CD4-positive, alpha-beta T cell treated with Interleukin-12 subunit alpha and Interleukin-12 subunit beta, for 1 hour (primary cell): ENCODE measurements at regions not wholly inside any gene's neighbourhood (a gene's known extent, or its start where the extent isn't known, plus 50 kb on each side); places are given as distances from the start of the nearest gene placed in this dataset.

Experiments used
- DNase-seq: peaks from one replicate; pipeline ENCODE4 v3.0.0-alpha.2; 2020

- no peak for DNase-seq
These were observed 263.1 kb upstream of the FAR2 start for GRCh38 chr12:28885928-28886327.

DNA sequence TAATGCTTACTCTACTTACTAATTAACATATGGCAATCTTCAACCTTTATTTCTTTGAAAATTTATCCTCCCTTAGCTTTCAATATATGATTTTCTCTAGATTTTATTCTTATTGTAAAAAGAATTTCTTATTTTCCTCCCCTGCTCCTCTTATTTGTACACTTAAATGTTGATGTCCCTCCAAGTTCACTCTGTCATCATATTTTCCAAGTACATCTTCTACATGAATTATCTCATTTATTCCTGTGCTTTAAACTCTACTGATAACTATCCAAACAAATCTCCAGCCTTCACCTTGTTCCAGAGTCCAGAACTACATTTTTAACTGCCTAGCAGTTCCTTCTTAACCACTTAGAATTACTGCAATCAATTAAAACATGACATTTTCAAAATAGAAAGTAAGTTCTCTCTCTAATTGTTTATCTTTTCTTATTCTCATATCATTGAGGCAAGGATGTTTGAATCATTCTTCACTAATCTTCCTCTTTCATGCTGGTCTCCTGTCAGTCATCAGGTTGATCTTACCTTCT is 261.6 kb upstream of the FAR2 start:
- DNase-seq: no peak

- DNase-seq: no peak
These were observed 258.4 kb upstream of the FAR2 start for GRCh38 chr12:28890664-28891063.

GRCh38 chr12:28891126-28891525 is 258.0 kb upstream of the FAR2 start:
- no peak for DNase-seq

- no peak for DNase-seq
These were observed 255.7 kb upstream of the FAR2 start for GRCh38 chr12:28893365-28893764.

GRCh38 chr12:28893856-28894255 is 255.2 kb upstream of the FAR2 start:
- no peak for DNase-seq

DNA sequence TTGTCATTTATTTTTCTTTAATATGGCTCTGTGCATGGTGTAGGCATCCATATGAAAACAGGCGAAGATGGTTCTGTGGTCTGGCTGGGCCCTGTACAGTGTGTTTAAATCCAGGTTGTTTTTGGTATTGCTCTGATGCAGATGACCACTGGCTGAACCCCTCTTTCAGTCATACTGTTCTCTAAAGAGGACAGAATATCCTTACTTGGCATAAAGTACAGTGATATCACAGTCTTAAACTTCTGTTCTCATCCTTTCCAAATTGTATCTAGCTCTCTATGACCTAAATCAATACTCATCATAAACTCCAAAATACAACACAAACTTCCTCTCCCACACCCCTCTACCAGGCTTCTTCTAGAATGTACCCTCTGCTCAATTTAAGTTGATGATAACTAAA is 252.7 kb upstream of the FAR2 start:
- no peak for DNase-seq

GRCh38 chr12:28898038-28898437 is 251.0 kb upstream of the FAR2 start:
- DNase-seq: no peak

DNA sequence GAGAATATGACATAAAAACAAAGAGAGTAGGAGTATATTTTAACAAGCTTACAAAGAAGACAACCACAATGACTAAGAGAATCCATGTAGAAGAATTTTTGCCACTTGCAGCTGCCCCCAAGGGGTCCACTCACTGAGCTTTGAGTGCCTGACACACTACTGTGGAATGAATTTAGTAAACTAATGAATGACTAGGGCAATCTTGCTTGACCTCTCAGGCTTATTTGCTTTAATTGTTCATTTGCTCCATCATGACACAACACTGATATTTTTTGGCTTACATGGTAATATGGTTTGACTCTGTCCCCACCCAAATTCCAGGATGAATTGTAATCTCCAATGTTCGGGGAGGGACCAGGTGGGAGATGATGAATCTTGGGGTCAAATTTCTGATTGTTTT is 249.1 kb upstream of the FAR2 start:
- no peak for DNase-seq

DNA sequence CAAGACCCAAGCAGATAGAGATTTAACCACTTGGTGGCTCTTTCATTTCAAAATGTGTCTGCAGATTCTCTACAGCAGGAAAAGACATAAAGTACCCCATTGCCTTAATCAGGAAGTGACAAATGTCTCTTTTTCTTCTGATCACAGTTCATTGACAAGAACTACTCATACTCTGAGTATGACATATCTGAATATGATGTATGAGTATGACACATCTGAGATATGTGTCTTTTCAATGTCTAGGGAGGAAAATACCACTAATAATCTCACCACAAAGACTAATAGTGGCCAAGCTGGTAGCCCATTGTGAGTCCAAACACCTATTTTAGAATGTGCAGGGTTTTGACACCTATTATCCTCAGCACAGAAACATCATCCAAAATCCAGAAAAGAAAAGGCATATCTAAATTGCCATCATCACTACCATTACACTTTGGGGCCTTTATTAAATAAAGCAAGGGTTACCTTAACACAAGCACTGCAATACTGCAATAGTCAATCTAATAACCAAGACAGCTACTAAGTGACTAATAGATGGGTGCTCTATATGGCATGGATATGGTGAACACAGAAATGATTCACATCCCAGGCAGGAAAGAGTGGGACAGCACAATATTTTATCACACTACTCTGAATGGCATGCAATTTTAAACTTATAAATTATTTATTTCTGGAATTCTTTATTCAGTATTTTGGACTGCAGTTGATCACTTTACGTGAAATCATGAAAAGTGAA is 243.7 kb upstream of the FAR2 start:
- DNase-seq: no peak

DNA sequence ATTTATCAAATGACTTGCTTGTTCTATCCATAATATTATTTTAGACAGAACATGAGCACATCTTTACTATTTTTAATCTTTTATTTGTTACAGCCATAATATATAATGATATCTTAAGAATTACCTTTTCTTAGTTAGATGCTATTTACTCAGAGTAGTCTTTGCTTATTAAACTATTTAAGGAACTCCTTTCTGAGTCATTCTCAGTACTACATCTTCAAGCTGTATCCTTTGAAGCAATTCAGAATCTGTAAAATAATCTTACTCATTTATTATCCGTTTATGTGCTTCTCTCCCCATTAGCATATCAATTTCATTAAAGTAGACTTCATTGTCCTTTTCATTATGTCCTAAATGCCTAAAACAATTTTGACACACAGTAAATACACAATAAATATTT is 240.4 kb upstream of the FAR2 start:
- DNase-seq: no peak

GRCh38 chr12:28909291-28909690 is 239.8 kb upstream of the FAR2 start:
- no peak for DNase-seq

- no peak for DNase-seq
These were observed 223.2 kb upstream of the FAR2 start for GRCh38 chr12:28925719-28926376.

- DNase-seq: no peak
These were observed 218.4 kb upstream of the FAR2 start for GRCh38 chr12:28930704-28931103.

- no peak for DNase-seq
These were observed 215.9 kb upstream of the FAR2 start for GRCh38 chr12:28933176-28933575.

- DNase-seq: no peak
These were observed 215.1 kb upstream of the FAR2 start for GRCh38 chr12:28933864-28934527.

DNA sequence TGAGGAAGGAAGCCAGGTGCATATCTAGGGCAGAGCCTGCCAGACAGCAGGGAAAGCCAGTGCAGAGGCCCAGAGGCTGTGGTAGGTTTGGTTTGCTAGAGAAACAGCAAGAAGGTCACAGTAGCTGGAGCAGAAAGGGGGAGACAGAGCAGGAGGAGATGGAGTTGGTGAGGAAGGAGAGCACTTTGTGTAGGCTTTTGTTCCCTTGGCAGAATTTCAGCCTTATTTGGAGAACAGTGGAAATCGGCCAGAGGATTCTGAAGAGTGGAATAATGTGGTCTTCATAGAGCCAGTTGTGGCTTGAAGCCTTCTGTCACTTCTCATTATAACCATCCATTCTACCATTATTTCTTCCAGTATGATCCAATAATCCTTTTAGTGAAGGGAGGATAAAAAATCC is 212.9 kb upstream of the FAR2 start:
- DNase-seq: no peak

DNA sequence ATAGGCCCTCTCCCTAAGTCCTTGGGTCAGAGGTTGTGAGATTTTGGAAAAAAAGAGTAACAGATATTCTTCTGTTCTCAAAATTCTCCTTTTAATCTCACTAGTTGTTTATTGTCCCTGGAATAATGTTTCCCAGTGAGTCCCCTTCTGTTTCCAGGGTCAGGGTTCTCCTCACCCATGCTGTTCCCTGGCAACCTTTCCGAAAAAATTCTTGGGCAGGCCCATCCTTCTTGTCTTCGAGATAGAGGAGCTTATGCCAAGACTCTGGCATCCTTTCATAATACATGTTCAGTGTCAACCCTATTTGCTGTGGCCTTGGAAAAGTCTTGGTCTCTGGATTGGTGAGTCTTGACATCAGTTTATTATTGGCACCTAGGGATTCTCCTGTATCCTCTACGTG is 212.4 kb upstream of the FAR2 start:
- no peak for DNase-seq

DNA sequence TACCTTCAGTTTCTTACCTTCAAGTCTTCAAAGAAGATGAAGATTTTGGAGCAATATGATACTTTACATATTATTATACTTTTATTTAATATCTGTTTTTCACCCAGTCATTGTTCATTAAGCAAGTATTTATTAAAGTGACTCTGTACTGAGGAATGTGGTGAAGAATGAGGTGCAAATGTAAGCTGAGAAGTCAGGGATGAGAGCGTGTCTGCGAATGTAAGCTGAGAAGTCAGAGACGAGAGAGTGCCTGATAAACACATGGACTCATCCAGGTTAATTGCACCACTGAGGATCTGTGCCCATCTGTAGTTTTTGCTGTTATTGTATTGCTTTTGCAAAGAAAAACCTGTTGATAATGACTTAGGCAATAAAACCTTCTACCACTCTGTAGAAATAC is 211.9 kb upstream of the FAR2 start:
- no peak for DNase-seq

- DNase-seq: no peak
These were observed 211.0 kb upstream of the FAR2 start for GRCh38 chr12:28938056-28938455.

- DNase-seq: no peak
These were observed 210.4 kb upstream of the FAR2 start for GRCh38 chr12:28938581-28939235.

GRCh38 chr12:28939427-28939826 is 209.7 kb upstream of the FAR2 start:
- DNase-seq: no peak

- DNase-seq: no peak
These were observed 207.8 kb upstream of the FAR2 start for GRCh38 chr12:28941248-28941647.

DNA sequence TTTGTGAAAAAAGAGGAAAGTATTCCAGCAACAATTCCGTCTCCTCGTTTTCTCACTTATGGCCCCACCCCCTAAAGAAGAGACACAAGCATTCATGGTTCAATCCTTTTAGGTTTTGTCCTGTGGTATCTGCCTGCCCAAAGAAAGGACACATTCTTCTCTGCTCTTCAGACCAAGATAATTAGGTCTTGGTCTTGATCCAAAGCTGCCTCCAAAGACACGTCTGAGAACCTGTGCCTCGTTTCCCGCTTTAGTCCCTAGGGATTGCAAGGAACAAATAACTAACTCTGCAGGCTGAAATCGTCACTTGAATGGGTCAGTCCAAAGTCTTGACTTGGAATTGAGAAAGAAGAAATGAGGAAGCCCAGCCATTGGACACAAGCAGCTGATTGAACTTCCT is 202.7 kb upstream of the FAR2 start:
- no peak for DNase-seq
